Hepatocyte (in vitro differentiated cells): ENCODE measurements at regions not wholly inside any gene's neighbourhood (a gene's known extent, or its start where the extent isn't known, plus 50 kb on each side); places are given as distances from the start of the nearest gene placed in this dataset.

Experiments used
- CTCF ChIP-seq: fragments of 200-600 bp; sonication (generic); IDR thresholded peaks from 2 replicates; pipeline ENCODE4 v1.5.1; 2016; ENCODE audit warnings: antibody characterized with exemption, mild to moderate bottlenecking; ENCODE audit not compliant: poor library complexity
- EZH2 ChIP-seq: fragments of 200-600 bp; sonication (generic); IDR thresholded peaks from 2 replicates; pipeline ENCODE4 v1.6.1; 2016; ENCODE audit warnings: antibody characterized with exemption, mild to moderate bottlenecking, borderline replicate concordance
- EZH2phosphoT487 ChIP-seq: fragments of 200-600 bp; sonication (generic); IDR thresholded peaks from one replicate; pipeline ENCODE4 v1.6.1; 2018; ENCODE audit warnings: antibody characterized with exemption, mild to moderate bottlenecking, low read depth, moderate library complexity; ENCODE audit not compliant: unreplicated experiment, severe bottlenecking

GRCh38 chrX:111041018-111041462 lies 55.0 kb upstream of the PAK3 start:
- TF ChIP-seq CTCF (no peak), EZH2 (no peak), EZH2phosphoT487 (no peak)
